NCI-H2196 treated with DMSO at 0.1 percent for 48 hours (cell line): ENCODE measurements at regions not wholly inside any gene's neighbourhood (a gene's known extent, or its start where the extent isn't known, plus 50 kb on each side); places are given as distances from the start of the nearest gene placed in this dataset.

Source experiments
- DNase-seq: peaks from one replicate; lab custom pipeline; 2025; ENCODE audit not compliant: unreplicated experiment; lab: John Stamatoyannopoulos, UW

- DNase-seq, result no peak
Measured at GRCh38 chr4:151603377-151603776, 157.4 kb downstream of the GATB start.

- no peak for DNase-seq
Measured at GRCh38 chr4:151604238-151604637, 156.6 kb downstream of the GATB start.

GRCh38 chr4:151605215-151605614 is 155.6 kb downstream of the GATB start:
- no peak for DNase-seq

- no peak for DNase-seq
Measured at GRCh38 chr4:151606061-151606460, 154.7 kb downstream of the GATB start.

GRCh38 chr4:151610229-151610628 is 150.6 kb downstream of the GATB start:
- no peak for DNase-seq

- no peak for DNase-seq
Measured at GRCh38 chr4:151611960-151612359, 148.8 kb downstream of the GATB start.

- DNase-seq, result no peak
Measured at GRCh38 chr4:151613290-151613689, 147.5 kb downstream of the GATB start.

- no peak for DNase-seq
Measured at GRCh38 chr4:151614561-151614960, 146.2 kb downstream of the GATB start.

GRCh38 chr4:151618858-151619257 is 141.9 kb downstream of the GATB start:
- DNase-seq, result no peak

GRCh38 chr4:151620066-151620465 is 140.7 kb downstream of the GATB start:
- DNase-seq, result no peak
